Smooth muscle cell (in vitro differentiated cells): ENCODE measurements at regions not wholly inside any gene's neighbourhood (a gene's known extent, or its start where the extent isn't known, plus 50 kb on each side); places are given as distances from the start of the nearest gene placed in this dataset.

ENCODE experiments used
- DNase-seq: peaks from one replicate; lab custom pipeline; 2025; ENCODE audit not compliant: unreplicated experiment; lab: John Stamatoyannopoulos, UW
- H2AFZ ChIP-seq: fragments of 200-600 bp; sonication (generic); 2 replicates; pipeline ENCODE4 v1.6.0; 2016; ENCODE audit warnings: antibody characterized with exemption, low read depth, mild to moderate bottlenecking
- H3F3A ChIP-seq: fragments of 200-600 bp; sonication (generic); 2 replicates; pipeline ENCODE4 v1.6.0; 2017; ENCODE audit warnings: antibody characterized with exemption, low read depth
- H3K27ac ChIP-seq: fragments of 200-600 bp; sonication (generic); 2 replicates; pipeline ENCODE4 v1.5.1; 2016; ENCODE audit warnings: low read depth, mild to moderate bottlenecking
- H3K27me3 ChIP-seq: fragments of 200-600 bp; sonication (generic); 2 replicates; pipeline ENCODE4 v1.6.1; 2016; ENCODE audit warnings: low read depth, mild to moderate bottlenecking
- H3K36me3 ChIP-seq: fragments of 200-600 bp; sonication (generic); 2 replicates; pipeline ENCODE4 v1.5.1; 2016; ENCODE audit warnings: low read depth
- H3K4me1 ChIP-seq: fragments of 200-600 bp; sonication (generic); 2 replicates; pipeline ENCODE4 v1.5.1; 2016; ENCODE audit warnings: low read depth
- H3K4me2 ChIP-seq: fragments of 200-600 bp; sonication (generic); 2 replicates; pipeline ENCODE4 v1.6.0; 2016; ENCODE audit warnings: mild to moderate bottlenecking
- H3K4me3 ChIP-seq: fragments of 200-600 bp; sonication (generic); 2 replicates; pipeline ENCODE4 v1.5.1; 2016; ENCODE audit warnings: mild to moderate bottlenecking
- H3K79me2 ChIP-seq: fragments of 200-600 bp; sonication (generic); 2 replicates; pipeline ENCODE4 v1.6.0; 2016; ENCODE audit warnings: low read depth, mild to moderate bottlenecking
- H3K9ac ChIP-seq: fragments of 200-600 bp; sonication (generic); 2 replicates; pipeline ENCODE4 v1.6.0; 2016; ENCODE audit warnings: low read depth
- H3K9me3 ChIP-seq: fragments of 200-600 bp; sonication (generic); replicated peaks from 2 replicates; pipeline ENCODE4 v1.5.1; 2016; ENCODE audit warnings: low read depth
- H4K20me1 ChIP-seq: fragments of 200-600 bp; sonication (generic); 2 replicates; pipeline ENCODE4 v1.6.0; 2016; ENCODE audit warnings: low read depth
- WGBS: methylation state at CpG from one replicate; pipeline ENCODE4 v1.1.7; 2016; ENCODE audit warnings: low lambda C conversion rate; 5-methylcytosine and 5-hydroxymethylcytosine counted together
- TF ChIP-seq, protein P1 (sequence below): fragments of 200-600 bp; sonication (generic); IDR thresholded peaks from 2 replicates; pipeline ENCODE4 v1.5.1; 2017; ENCODE audit warnings: borderline replicate concordance, mild to moderate bottlenecking, antibody characterized with exemption; ENCODE audit not compliant: insufficient read depth, poor library complexity, severe bottlenecking

DNA sequence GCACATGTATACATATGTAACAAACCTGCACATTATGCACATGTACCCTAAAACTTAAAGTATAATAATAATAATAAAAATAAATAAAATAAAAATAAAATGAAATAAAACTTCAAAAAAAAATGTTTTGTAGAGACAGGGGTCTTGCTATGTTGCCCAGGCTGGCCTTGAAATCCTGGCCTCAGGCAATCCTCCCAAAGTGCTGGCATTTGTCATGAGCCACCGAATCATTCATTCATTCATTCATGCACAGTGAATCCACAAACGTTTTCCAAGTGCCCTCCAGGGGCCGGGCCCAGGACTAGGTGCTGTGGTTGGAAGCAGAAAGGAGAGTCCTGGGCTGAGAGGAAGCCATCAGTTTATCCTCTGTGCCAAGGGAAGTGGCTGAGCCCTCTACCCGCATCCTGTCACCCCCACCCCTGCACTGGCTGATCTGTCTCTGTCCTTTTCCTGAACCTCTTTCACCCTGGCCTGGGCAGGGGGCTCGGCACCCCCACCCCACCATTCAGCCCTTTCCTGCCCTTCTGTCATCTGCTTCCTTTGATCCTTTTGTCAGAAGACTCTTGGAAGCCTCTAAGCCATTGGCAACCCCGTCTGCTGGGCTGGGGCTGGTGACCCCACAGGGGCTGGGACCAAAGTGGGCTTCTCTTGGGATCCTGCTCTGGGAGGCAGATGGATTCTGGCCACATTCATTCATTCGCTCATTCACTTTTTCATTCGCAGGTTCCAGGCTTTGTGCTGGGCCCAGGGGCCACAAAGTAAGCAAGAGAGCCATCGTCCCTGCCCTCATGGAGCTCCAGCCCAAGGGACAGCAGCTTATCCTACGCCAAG lies 84.3 kb downstream of the IGLL1 start:
- Histone ChIP-seq H3K4me1 (no peaks in the 10 kb centered on the region), H2AFZ (no peak overlapping the region), H3K4me2 (no peak overlapping the region), H3K4me3 (no peak overlapping the region), H3K9ac (no peak overlapping the region), H3K36me3 (no peaks in the 10 kb centered on the region), H4K20me1 (no peaks in the 10 kb centered on the region), H3K27me3 (no peaks in the 10 kb centered on the region), H3K27ac (no peak overlapping the region), H3K9me3 (no peaks in the 10 kb centered on the region), H3F3A (no peaks in the 10 kb centered on the region), H3K79me2 (no peaks in the 10 kb centered on the region)
- no peak for DNase-seq
- TF ChIP-seq, protein P1, sequence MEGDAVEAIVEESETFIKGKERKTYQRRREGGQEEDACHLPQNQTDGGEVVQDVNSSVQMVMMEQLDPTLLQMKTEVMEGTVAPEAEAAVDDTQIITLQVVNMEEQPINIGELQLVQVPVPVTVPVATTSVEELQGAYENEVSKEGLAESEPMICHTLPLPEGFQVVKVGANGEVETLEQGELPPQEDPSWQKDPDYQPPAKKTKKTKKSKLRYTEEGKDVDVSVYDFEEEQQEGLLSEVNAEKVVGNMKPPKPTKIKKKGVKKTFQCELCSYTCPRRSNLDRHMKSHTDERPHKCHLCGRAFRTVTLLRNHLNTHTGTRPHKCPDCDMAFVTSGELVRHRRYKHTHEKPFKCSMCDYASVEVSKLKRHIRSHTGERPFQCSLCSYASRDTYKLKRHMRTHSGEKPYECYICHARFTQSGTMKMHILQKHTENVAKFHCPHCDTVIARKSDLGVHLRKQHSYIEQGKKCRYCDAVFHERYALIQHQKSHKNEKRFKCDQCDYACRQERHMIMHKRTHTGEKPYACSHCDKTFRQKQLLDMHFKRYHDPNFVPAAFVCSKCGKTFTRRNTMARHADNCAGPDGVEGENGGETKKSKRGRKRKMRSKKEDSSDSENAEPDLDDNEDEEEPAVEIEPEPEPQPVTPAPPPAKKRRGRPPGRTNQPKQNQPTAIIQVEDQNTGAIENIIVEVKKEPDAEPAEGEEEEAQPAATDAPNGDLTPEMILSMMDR = no peak
- 76% methylated on average over 10 of the region's 10 CpGs for WGBS

- H3K9me3 ChIP-seq = no peaks in the 10 kb centered on the region
- no peaks in the 10 kb centered on the region for H3K79me2 ChIP-seq
- no peak overlapping the region for H3K4me3 ChIP-seq
- no peaks in the 10 kb centered on the region for H3K36me3 ChIP-seq
- no peaks in the 10 kb centered on the region for H3K27me3 ChIP-seq
- TF ChIP-seq, protein P1 = no peak
- H3K4me2 ChIP-seq = no peak overlapping the region
- no peaks in the 10 kb centered on the region for H3K4me1 ChIP-seq
- H3F3A ChIP-seq = no peaks in the 10 kb centered on the region
- 100% methylated on average over 1 of the region's 1 CpG for WGBS
- H2AFZ ChIP-seq = no peak overlapping the region
- no peak for DNase-seq
- no peak overlapping the region for H3K9ac ChIP-seq
- no peaks in the 10 kb centered on the region for H4K20me1 ChIP-seq
- no peak overlapping the region for H3K27ac ChIP-seq
These were observed 85.2 kb downstream of the IGLL1 start for GRCh38 chr22:23494930-23495266.

DNA sequence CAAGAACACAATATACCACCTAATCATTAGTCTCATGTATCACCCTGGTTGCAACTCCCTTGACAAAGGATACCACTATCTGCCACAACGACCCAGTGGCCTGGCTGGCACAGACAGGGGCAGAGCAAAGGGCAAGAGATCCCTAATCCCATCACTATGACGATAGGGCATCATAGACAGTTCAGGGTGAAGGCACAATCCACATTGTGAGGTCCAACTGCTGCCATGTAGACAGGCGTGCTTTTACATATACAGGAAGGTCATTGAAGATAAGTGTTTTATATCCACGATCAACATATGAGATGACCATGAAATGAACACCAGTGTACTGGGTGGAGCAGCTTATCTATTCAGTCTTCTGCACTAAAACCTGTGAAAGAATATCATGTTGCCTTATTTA lies 94.6 kb downstream of the IGLL1 start:
- Histone ChIP-seq H3K27me3 (peaks cover 4% of the 10 kb centered on the region), H3K9me3 (no peaks in the 10 kb centered on the region), H3K9ac (no peak overlapping the region), H3K4me3 (no peak overlapping the region), H3F3A (no peaks in the 10 kb centered on the region), H3K27ac (no peak overlapping the region), H3K4me1 (no peaks in the 10 kb centered on the region), H3K79me2 (no peaks in the 10 kb centered on the region), H3K36me3 (no peaks in the 10 kb centered on the region), H4K20me1 (no peaks in the 10 kb centered on the region), H2AFZ (no peak overlapping the region), H3K4me2 (no peak overlapping the region)
- 94% methylated on average over 4 of the region's 4 CpGs for WGBS
- TF ChIP-seq, protein P1 = no peak
- no peak for DNase-seq

GRCh38 chr22:23484651-23485050 lies 95.4 kb downstream of the IGLL1 start:
- WGBS = 91% methylated on average over 5 of the region's 5 CpGs
- Histone ChIP-seq H3K9ac (no peak overlapping the region), H3K27me3 (peaks cover 4% of the 10 kb centered on the region), H3K4me1 (no peaks in the 10 kb centered on the region), H3K27ac (no peak overlapping the region), H3F3A (no peaks in the 10 kb centered on the region), H4K20me1 (no peaks in the 10 kb centered on the region), H3K4me2 (no peak overlapping the region), H3K79me2 (no peaks in the 10 kb centered on the region), H3K36me3 (no peaks in the 10 kb centered on the region), H3K9me3 (no peaks in the 10 kb centered on the region), H3K4me3 (no peak overlapping the region), H2AFZ (no peak overlapping the region)
- TF ChIP-seq, protein P1 = no peak
- DNase-seq = no peak
